ENCODE measurements at regions not wholly inside any gene's neighbourhood (a gene's known extent, or its start where the extent isn't known, plus 50 kb on each side); places are given as distances from the start of the nearest gene placed in this dataset.
A peak's percentile ranks its signal among the peaks of the same experiment; 100 is the strongest.

GRCh38 chr17:71905376-71906031 lies 215.3 kb upstream of the SOX9 start:
- H3K27me3 Mint-ChIP-seq, result no peaks in the 10 kb centered on the region
- H3K4me1 Mint-ChIP-seq, result no peaks in the 10 kb centered on the region
- no peaks in the 10 kb centered on the region for H3K36me3 Mint-ChIP-seq
- POLR2A ChIA-PET, result no interaction called here
- no peak overlapping the region for H3K27ac Mint-ChIP-seq
- no peak for DNase-seq
- no peak for ATAC-seq (ENCODE audit: low read depth)
- H3K9me3 Mint-ChIP-seq, result peaks cover 2% of the 10 kb centered on the region
- no peak overlapping the region for H3K4me3 Mint-ChIP-seq

GRCh38 chr17:71909155-71909554 lies 211.7 kb upstream of the SOX9 start:
- no peaks in the 10 kb centered on the region for H3K4me1 Mint-ChIP-seq
- ATAC-seq (ENCODE audit: low read depth) (no peak), DNase-seq (no peak)
- no peak overlapping the region for H3K4me3 Mint-ChIP-seq
- H3K9me3 Mint-ChIP-seq, result peaks cover 2% of the 10 kb centered on the region
- H3K27me3 Mint-ChIP-seq, result no peaks in the 10 kb centered on the region
- no peaks in the 10 kb centered on the region for H3K36me3 Mint-ChIP-seq
- H3K27ac Mint-ChIP-seq, result no peak overlapping the region
- POLR2A ChIA-PET, result no interaction called here

GRCh38 chr17:71910002-71910401 lies 210.8 kb upstream of the SOX9 start:
- POLR2A ChIA-PET, result no interaction called here
- H3K9me3 Mint-ChIP-seq, result peaks cover 2% of the 10 kb centered on the region
- DNase-seq (no peak), ATAC-seq (ENCODE audit: low read depth) (no peak)
- no peak overlapping the region for H3K4me3 Mint-ChIP-seq
- H3K27me3 Mint-ChIP-seq, result no peaks in the 10 kb centered on the region
- H3K4me1 Mint-ChIP-seq, result no peaks in the 10 kb centered on the region
- H3K27ac Mint-ChIP-seq, result no peak overlapping the region
- no peaks in the 10 kb centered on the region for H3K36me3 Mint-ChIP-seq

- Mint-ChIP-seq H3K4me1 (no peaks in the 10 kb centered on the region), H3K4me3 (no peak overlapping the region), H3K9me3 (peaks cover 1% of the 10 kb centered on the region), H3K27ac (no peak overlapping the region), H3K27me3 (no peaks in the 10 kb centered on the region), H3K36me3 (no peaks in the 10 kb centered on the region)
- DNase-seq (no peak), ATAC-seq (ENCODE audit: low read depth) (no peak)
- POLR2A ChIA-PET, result no interaction called here
These were observed 206.8 kb upstream of the SOX9 start for GRCh38 chr17:71914042-71914441.

GRCh38 chr17:71914812-71915211 lies 206.0 kb upstream of the SOX9 start:
- Mint-ChIP-seq H3K36me3 (no peaks in the 10 kb centered on the region), H3K4me3 (no peak overlapping the region), H3K27ac (no peak overlapping the region), H3K27me3 (no peaks in the 10 kb centered on the region), H3K4me1 (no peaks in the 10 kb centered on the region), H3K9me3 (peaks cover 4% of the 10 kb centered on the region)
- no peak for ATAC-seq (ENCODE audit: low read depth)
- no peak for DNase-seq
- POLR2A ChIA-PET, result no interaction called here

- Mint-ChIP-seq H3K36me3 (no peaks in the 10 kb centered on the region), H3K27me3 (no peaks in the 10 kb centered on the region), H3K4me1 (no peaks in the 10 kb centered on the region), H3K9me3 (peaks cover 4% of the 10 kb centered on the region), H3K4me3 (no peak overlapping the region), H3K27ac (no peak overlapping the region)
- POLR2A ChIA-PET, result no interaction called here
- no peak for ATAC-seq (ENCODE audit: low read depth)
- no peak for DNase-seq
These were observed 203.1 kb upstream of the SOX9 start for GRCh38 chr17:71917715-71918114.

GRCh38 chr17:71919186-71919585 lies 201.6 kb upstream of the SOX9 start:
- Mint-ChIP-seq H3K27ac (no peak overlapping the region), H3K36me3 (no peaks in the 10 kb centered on the region), H3K27me3 (no peaks in the 10 kb centered on the region), H3K9me3 (peaks cover 6% of the 10 kb centered on the region), H3K4me3 (no peak overlapping the region), H3K4me1 (no peaks in the 10 kb centered on the region)
- DNase-seq (no peak), ATAC-seq (ENCODE audit: low read depth) (no peak)
- POLR2A ChIA-PET, result no interaction called here

GRCh38 chr17:71919896-71920295 lies 200.9 kb upstream of the SOX9 start:
- DNase-seq (no peak), ATAC-seq (ENCODE audit: low read depth) (no peak)
- Mint-ChIP-seq H3K27me3 (no peaks in the 10 kb centered on the region), H3K4me1 (no peaks in the 10 kb centered on the region), H3K4me3 (no peak overlapping the region), H3K27ac (no peak overlapping the region), H3K36me3 (no peaks in the 10 kb centered on the region), H3K9me3 (peaks cover 6% of the 10 kb centered on the region)
- POLR2A ChIA-PET, result no interaction called here

- H3K27ac Mint-ChIP-seq, result no peak overlapping the region
- no peak for DNase-seq
- no peak overlapping the region for H3K4me3 Mint-ChIP-seq
- no peaks in the 10 kb centered on the region for H3K27me3 Mint-ChIP-seq
- H3K36me3 Mint-ChIP-seq, result no peaks in the 10 kb centered on the region
- POLR2A ChIA-PET, result no interaction called here
- no peaks in the 10 kb centered on the region for H3K4me1 Mint-ChIP-seq
- H3K9me3 Mint-ChIP-seq, result peaks cover 6% of the 10 kb centered on the region
- peak; percentile 26 for ATAC-seq (ENCODE audit: low read depth)
These were observed 199.0 kb upstream of the SOX9 start for GRCh38 chr17:71921796-71922195.

- POLR2A ChIA-PET, result no interaction called here
- Mint-ChIP-seq H3K36me3 (no peaks in the 10 kb centered on the region), H3K4me1 (no peaks in the 10 kb centered on the region), H3K27ac (no peak overlapping the region), H3K27me3 (no peaks in the 10 kb centered on the region), H3K9me3 (peaks cover 6% of the 10 kb centered on the region), H3K4me3 (no peak overlapping the region)
- ATAC-seq (ENCODE audit: low read depth), result no peak
- DNase-seq, result no peak
These were observed 198.4 kb upstream of the SOX9 start for GRCh38 chr17:71922439-71922838.

- ATAC-seq (ENCODE audit: low read depth), result no peak
- POLR2A ChIA-PET, result no interaction called here
- H3K4me1 Mint-ChIP-seq, result no peaks in the 10 kb centered on the region
- DNase-seq, result no peak
- H3K36me3 Mint-ChIP-seq, result no peaks in the 10 kb centered on the region
- H3K9me3 Mint-ChIP-seq, result peaks cover 5% of the 10 kb centered on the region
- no peak overlapping the region for H3K4me3 Mint-ChIP-seq
- H3K27ac Mint-ChIP-seq, result no peak overlapping the region
- no peaks in the 10 kb centered on the region for H3K27me3 Mint-ChIP-seq
These were observed 193.9 kb upstream of the SOX9 start for GRCh38 chr17:71926746-71927398.

GRCh38 chr17:71933306-71933705 lies 187.5 kb upstream of the SOX9 start:
- no peaks in the 10 kb centered on the region for H3K4me1 Mint-ChIP-seq
- ATAC-seq (ENCODE audit: low read depth) (no peak), DNase-seq (no peak)
- H3K27me3 Mint-ChIP-seq, result no peaks in the 10 kb centered on the region
- no peak overlapping the region for H3K4me3 Mint-ChIP-seq
- H3K36me3 Mint-ChIP-seq, result no peaks in the 10 kb centered on the region
- POLR2A ChIA-PET, result no interaction called here
- H3K27ac Mint-ChIP-seq, result no peak overlapping the region
- peaks cover 3% of the 10 kb centered on the region for H3K9me3 Mint-ChIP-seq

- Mint-ChIP-seq H3K36me3 (no peaks in the 10 kb centered on the region), H3K4me1 (no peaks in the 10 kb centered on the region), H3K27ac (no peak overlapping the region), H3K9me3 (peaks cover 3% of the 10 kb centered on the region), H3K4me3 (no peak overlapping the region), H3K27me3 (no peaks in the 10 kb centered on the region)
- DNase-seq (no peak), ATAC-seq (ENCODE audit: low read depth) (no peak)
- POLR2A ChIA-PET, result no interaction called here
These were observed 186.3 kb upstream of the SOX9 start for GRCh38 chr17:71934520-71934919.

GRCh38 chr17:71935341-71935740 lies 185.5 kb upstream of the SOX9 start:
- H3K36me3 Mint-ChIP-seq, result no peaks in the 10 kb centered on the region
- no peak for ATAC-seq (ENCODE audit: low read depth)
- H3K27ac Mint-ChIP-seq, result no peak overlapping the region

More at GRCh38 chr17:71935341-71935740, 185.5 kb upstream of the SOX9 start:
- DNase-seq, result no peak
- Mint-ChIP-seq H3K9me3 (peaks cover 3% of the 10 kb centered on the region), H3K27me3 (no peaks in the 10 kb centered on the region), H3K4me3 (no peak overlapping the region), H3K4me1 (no peaks in the 10 kb centered on the region)
- POLR2A ChIA-PET, result no interaction called here
